Cardiac fibroblast (primary cell): ENCODE measurements at regions not wholly inside any gene's neighbourhood (a gene's known extent, or its start where the extent isn't known, plus 50 kb on each side); places are given as distances from the start of the nearest gene placed in this dataset.

ENCODE experiments used
- DNase-seq, 2 donors: peaks; one replicate each; pipeline versions ENCODE4 v3.0.0 to v3.0.0-alpha.2; 2010; ENCODE audit warnings: low read depth in 2 of 2
- H3K4me3 ChIP-seq, 2 donors: replicated peaks in 1 of 2; 1 replicate in 1 of 2; 2 replicates in 1 of 2; pipeline ENCODE4 v1.5.1; 2011; ENCODE audit warnings: low read depth in 2 of 2, low read length in 2 of 2, mild to moderate bottlenecking in 2 of 2, moderate library complexity in 1 of 2
- CTCF ChIP-seq: IDR thresholded peaks from one replicate; pipeline ENCODE4 v1.5.1; 2011; ENCODE audit warnings: low read depth, mild to moderate bottlenecking, low read length, inconsistent platforms

- H3K4me3 ChIP-seq: no peak overlapping the region
- TF ChIP-seq CTCF: no peak
- no peak for DNase-seq
Observed at GRCh38 chr1:38173848-38174247, 127.3 kb upstream of the POU3F1 start.

- H3K4me3 ChIP-seq: no peak overlapping the region
- no peak for DNase-seq
- no peak for TF ChIP-seq CTCF
Observed at GRCh38 chr1:38173157-38173831, 126.7 kb upstream of the POU3F1 start.

DNA sequence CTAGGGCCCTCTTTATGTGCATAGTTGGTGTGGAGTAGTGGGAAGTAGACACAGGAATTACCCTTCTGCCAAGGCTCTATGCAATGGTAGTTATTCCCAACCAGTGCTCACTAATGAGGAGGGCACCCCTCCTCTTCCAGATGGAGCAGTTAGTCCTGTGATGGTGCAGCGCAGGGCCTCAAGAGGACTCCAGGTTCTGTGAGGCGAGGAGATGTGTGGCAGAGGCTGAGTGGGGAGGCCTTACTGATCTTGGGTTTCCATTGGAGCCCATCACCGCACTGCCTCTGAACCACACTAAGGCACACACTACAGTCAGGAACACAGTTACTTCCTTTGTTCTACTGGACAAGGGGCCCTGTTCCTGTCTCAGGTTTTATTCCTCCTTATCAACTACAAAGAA is 122.5 kb upstream of the POU3F1 start:
- no peak for TF ChIP-seq CTCF
- no peak overlapping the region for H3K4me3 ChIP-seq
- no peak for DNase-seq

GRCh38 chr1:38168365-38168764 is 121.8 kb upstream of the POU3F1 start:
- no peak for DNase-seq
- no peak overlapping the region for H3K4me3 ChIP-seq
- TF ChIP-seq CTCF: no peak

DNA sequence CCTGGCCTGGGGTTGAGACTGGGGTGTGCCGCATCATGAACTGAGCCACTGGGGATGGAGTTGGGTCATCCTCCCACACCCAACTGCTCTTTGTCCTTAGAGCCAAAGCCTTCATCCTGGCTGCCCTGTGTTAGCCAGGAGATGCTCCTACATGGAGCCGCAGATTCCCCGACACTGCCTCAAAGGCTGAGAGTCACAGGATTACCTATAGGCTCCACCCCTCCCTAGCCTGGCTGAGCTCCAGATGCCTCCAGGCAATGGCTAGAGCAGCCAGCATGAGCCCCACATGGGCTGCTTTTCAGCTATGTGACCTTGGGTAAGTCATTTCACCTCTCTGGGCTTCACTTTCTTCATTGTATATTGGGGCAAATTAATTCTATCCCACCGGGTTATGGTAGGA is 119.9 kb upstream of the POU3F1 start:
- H3K4me3 ChIP-seq: no peak overlapping the region
- no peak for TF ChIP-seq CTCF
- DNase-seq: no peak

- DNase-seq: no peak
- no peak overlapping the region for H3K4me3 ChIP-seq
- no peak for TF ChIP-seq CTCF
Observed at GRCh38 chr1:38153778-38154470, 107.3 kb upstream of the POU3F1 start.
